Suprapubic skin (tissue), 4 donors: ENCODE measurements at regions not wholly inside any gene's neighbourhood (a gene's known extent, or its start where the extent isn't known, plus 50 kb on each side); places are given as distances from the start of the nearest gene placed in this dataset.

Experiments used
- DNase-seq, 2 donors: peaks; one replicate each; pipeline ENCODE4 v3.0.0-alpha.2; 2019; ENCODE audit warnings: low spot score in 2 of 2
- H3K27ac ChIP-seq: fragments of 200-600 bp; sonication (generic); one replicate; pipeline ENCODE4 v1.5.1; 2019
- H3K27me3 ChIP-seq: fragments of 200-600 bp; sonication (generic); one replicate; pipeline ENCODE4 v1.5.1; 2019
- H3K36me3 ChIP-seq: fragments of 200-600 bp; sonication (generic); one replicate; pipeline ENCODE4 v1.5.1; 2019
- H3K4me1 ChIP-seq: fragments of 200-600 bp; sonication (generic); one replicate; pipeline ENCODE4 v1.5.1; 2019
- H3K4me3 ChIP-seq: fragments of 200-600 bp; sonication (generic); one replicate; pipeline ENCODE4 v1.5.1; 2019; ENCODE audit warnings: mild to moderate bottlenecking
- H3K9me3 ChIP-seq: fragments of 200-600 bp; sonication (generic); one replicate; pipeline ENCODE4 v1.5.1; 2019
- EP300 ChIP-seq: sonication (generic); formaldehyde crosslinking; IDR thresholded peaks from one replicate; pipeline ENCODE4 v1.6.1; 2017; ENCODE audit warnings: antibody characterized with exemption
- POLR2A ChIP-seq, 2 donors: fragments of 450-650 bp; IDR thresholded peaks; one replicate each; pipeline ENCODE4 v1.6.1; 2017; ENCODE audit warnings: antibody characterized with exemption in 2 of 2, mild to moderate bottlenecking in 2 of 2, moderate library complexity in 2 of 2
- POLR2AphosphoS5 ChIP-seq, 3 donors: sonication (generic); formaldehyde crosslinking; IDR thresholded peaks; one replicate each; pipeline ENCODE4 v1.6.1; 2017; ENCODE audit warnings: antibody characterized with exemption in 3 of 3
- WGBS: methylation state at CpG from one replicate; pipeline ENCODE4 v1.1.5; 2018; 5-methylcytosine and 5-hydroxymethylcytosine counted together
- TF ChIP-seq, protein P1 (sequence below), 2 donors: fragments of 200-600 bp in 1 of 2; fragments of 450-650 bp in 1 of 2; sonication (generic) in 1 of 2; IDR thresholded peaks; one replicate each; pipeline ENCODE4 v1.5.1; 2016 to 2019; ENCODE audit warnings: antibody characterized with exemption in 2 of 2, mild to moderate bottlenecking in 1 of 2, moderate library complexity in 1 of 2

DNA sequence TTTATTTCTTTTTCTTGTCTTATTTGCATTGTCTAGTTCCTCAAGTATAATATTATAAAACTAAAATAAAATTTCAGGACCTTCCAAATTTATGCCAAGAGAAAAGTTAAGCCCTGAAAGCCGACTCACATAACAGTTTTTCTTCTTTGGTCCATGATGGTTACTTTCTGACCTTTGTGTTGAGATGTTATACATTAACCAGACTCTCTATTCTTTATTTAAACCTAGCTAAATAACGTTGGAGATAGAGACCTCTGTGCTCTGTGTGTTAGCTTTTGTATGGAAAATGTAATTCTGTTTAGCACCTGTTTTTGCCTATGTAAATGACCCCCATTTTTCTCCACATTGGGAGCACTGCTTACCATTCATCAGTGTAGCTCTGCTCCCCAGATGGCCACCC lies 352.4 kb downstream of the CD109 start:
- DNase-seq, result no peak
- no peak overlapping the region for H3K4me3 ChIP-seq
- WGBS, result 68% methylated on average over 2 of the region's 2 CpGs
- TF ChIP-seq EP300 (no peak), POLR2A (IDR thresholded peaks at IDR 0.05) (no peak), POLR2AphosphoS5 (IDR thresholded peaks at IDR 0.05) (no peak)
- TF ChIP-seq, protein P1, sequence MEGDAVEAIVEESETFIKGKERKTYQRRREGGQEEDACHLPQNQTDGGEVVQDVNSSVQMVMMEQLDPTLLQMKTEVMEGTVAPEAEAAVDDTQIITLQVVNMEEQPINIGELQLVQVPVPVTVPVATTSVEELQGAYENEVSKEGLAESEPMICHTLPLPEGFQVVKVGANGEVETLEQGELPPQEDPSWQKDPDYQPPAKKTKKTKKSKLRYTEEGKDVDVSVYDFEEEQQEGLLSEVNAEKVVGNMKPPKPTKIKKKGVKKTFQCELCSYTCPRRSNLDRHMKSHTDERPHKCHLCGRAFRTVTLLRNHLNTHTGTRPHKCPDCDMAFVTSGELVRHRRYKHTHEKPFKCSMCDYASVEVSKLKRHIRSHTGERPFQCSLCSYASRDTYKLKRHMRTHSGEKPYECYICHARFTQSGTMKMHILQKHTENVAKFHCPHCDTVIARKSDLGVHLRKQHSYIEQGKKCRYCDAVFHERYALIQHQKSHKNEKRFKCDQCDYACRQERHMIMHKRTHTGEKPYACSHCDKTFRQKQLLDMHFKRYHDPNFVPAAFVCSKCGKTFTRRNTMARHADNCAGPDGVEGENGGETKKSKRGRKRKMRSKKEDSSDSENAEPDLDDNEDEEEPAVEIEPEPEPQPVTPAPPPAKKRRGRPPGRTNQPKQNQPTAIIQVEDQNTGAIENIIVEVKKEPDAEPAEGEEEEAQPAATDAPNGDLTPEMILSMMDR (IDR thresholded peaks at IDR 0.05), result no peak
- no peak overlapping the region for H3K27ac ChIP-seq
- H3K4me1 ChIP-seq, result no peaks in the 10 kb centered on the region
- no peaks in the 10 kb centered on the region for H3K9me3 ChIP-seq
- H3K27me3 ChIP-seq, result no peaks in the 10 kb centered on the region
- no peaks in the 10 kb centered on the region for H3K36me3 ChIP-seq

DNA sequence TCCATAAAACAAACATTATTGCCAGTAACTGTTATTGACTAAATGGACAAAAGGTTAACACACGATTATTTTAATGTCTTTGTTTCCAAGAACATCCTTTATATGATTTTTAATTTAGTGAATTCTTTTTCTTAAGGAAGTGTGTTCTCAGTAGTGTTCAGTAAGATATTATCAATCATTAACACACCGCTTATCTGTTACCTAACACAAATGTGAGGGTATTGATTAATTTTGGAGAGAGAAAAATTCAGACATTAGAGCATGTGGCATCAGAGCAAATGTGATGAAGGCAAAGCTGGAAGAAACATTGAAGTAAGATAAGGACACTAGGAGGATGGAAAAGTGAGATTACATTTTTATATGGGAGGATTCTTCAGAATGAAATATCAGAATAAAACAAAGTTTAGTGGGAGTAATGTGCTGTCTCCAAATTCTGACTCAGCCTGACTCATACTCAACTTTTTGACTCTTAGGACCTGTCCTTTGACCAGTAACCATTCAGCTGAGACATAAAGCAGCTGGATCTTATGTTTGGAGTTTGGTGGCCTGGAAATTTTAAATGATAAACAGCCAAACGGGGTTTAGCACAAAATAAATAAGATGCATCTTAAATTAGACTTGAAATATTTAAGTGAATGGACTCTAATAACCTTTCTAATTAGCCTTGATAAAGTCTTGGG lies 348.6 kb downstream of the CD109 start:
- H3K27me3 ChIP-seq, result no peaks in the 10 kb centered on the region
- H3K4me3 ChIP-seq, result no peak overlapping the region
- DNase-seq, result no peak
- no peaks in the 10 kb centered on the region for H3K4me1 ChIP-seq
- WGBS, result 79% methylated on average over 3 of the region's 3 CpGs
- no peak overlapping the region for H3K27ac ChIP-seq
- no peaks in the 10 kb centered on the region for H3K36me3 ChIP-seq
- no peaks in the 10 kb centered on the region for H3K9me3 ChIP-seq
- TF ChIP-seq POLR2A (IDR thresholded peaks at IDR 0.05) (no peak), EP300 (no peak), POLR2AphosphoS5 (IDR thresholded peaks at IDR 0.05) (no peak)
- TF ChIP-seq, protein P1 (IDR thresholded peaks at IDR 0.05), result no peak

DNA sequence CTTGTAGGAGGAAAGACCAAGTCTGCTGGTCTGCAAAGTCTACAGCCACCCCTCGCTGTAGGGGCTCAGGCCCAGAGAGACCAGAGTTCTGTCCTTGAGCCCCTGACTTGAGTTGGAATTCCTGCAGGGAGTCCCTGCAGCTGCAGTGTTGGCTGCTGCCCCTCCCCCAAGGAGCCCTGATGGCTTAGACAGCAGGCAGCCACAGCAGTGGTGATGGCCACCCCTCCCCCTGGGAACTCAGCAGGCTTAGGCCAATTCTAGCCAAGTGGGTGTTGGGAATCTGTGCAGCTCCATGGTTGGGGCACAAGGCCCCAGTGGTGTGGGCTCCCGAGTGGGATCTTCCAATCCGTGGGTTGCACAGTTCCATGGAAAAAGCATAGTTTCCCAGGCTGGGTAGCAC lies 345.4 kb downstream of the CD109 start:
- 52% methylated on average over 2 of the region's 3 CpGs for WGBS
- Histone ChIP-seq H3K4me1 (no peaks in the 10 kb centered on the region), H3K27me3 (no peaks in the 10 kb centered on the region), H3K36me3 (no peaks in the 10 kb centered on the region), H3K27ac (no peak overlapping the region), H3K4me3 (no peak overlapping the region), H3K9me3 (no peaks in the 10 kb centered on the region)
- DNase-seq, result peak in 1 of 2 donors; percentile 47
- TF ChIP-seq EP300 (no peak), POLR2A (IDR thresholded peaks at IDR 0.05) (no peak), POLR2AphosphoS5 (IDR thresholded peaks at IDR 0.05) (no peak)
- TF ChIP-seq, protein P1 (IDR thresholded peaks at IDR 0.05), result no peak

DNA sequence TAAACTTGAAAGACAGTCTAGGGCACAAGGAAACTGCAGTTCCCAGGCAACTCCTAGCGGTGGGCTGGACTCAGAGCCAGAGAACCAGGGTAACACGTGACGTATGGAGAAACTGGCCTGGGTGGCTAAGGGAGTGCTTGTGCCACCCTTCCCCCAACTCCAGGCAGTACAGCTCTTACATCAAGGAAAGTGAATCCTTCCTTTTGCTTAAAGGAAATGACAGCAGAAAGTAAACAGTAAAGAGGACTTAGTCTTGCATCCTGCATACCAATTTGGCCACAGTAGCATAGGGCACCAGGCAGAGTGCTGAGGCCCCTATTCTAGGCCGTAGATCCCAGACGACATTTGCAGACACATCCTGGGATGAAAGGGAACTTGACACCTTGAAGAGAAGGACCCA lies 322.8 kb downstream of the CD109 start:
- no peaks in the 10 kb centered on the region for H3K9me3 ChIP-seq
- no peaks in the 10 kb centered on the region for H3K4me1 ChIP-seq
- TF ChIP-seq, protein P1 (IDR thresholded peaks at IDR 0.05), result no peak
- TF ChIP-seq EP300 (no peak), POLR2AphosphoS5 (IDR thresholded peaks at IDR 0.05) (no peak), POLR2A (IDR thresholded peaks at IDR 0.05) (no peak)
- H3K4me3 ChIP-seq, result no peak overlapping the region
- no peak for DNase-seq
- H3K27me3 ChIP-seq, result no peaks in the 10 kb centered on the region
- H3K36me3 ChIP-seq, result no peaks in the 10 kb centered on the region
- no peak overlapping the region for H3K27ac ChIP-seq
- 80% methylated on average over 5 of the region's 5 CpGs for WGBS

DNA sequence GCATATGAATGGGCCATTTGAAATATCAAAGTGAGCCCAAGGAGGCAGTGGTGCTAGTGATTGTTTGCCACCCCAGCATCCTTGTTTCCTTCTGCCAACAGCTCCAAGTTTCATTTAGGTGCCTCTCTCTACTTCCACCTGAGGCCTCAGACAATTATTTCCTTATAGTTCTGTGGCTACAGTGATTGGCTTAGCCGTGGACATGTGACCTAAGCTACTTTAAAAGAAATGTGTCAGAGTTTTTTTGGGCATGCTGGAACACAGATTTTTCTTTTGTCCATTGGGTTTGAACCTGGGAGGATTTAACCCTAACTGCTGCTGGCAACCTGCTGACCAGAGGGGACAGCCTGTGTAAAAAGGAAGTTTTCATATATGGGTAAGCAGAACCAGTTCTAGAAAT lies 319.4 kb downstream of the CD109 start:
- no peak for DNase-seq
- Histone ChIP-seq H3K4me1 (no peaks in the 10 kb centered on the region), H3K27ac (no peak overlapping the region), H3K9me3 (no peaks in the 10 kb centered on the region), H3K27me3 (no peaks in the 10 kb centered on the region), H3K4me3 (no peak overlapping the region), H3K36me3 (no peaks in the 10 kb centered on the region)
- TF ChIP-seq, protein P1 (IDR thresholded peaks at IDR 0.05), result no peak
- no peak for TF ChIP-seq EP300
- TF ChIP-seq POLR2A (IDR thresholded peaks at IDR 0.05), result no peak
- no peak for TF ChIP-seq POLR2AphosphoS5 (IDR thresholded peaks at IDR 0.05)
- 89% methylated on average over 1 of the region's 1 CpG for WGBS
